COR-L47 (cell line): ENCODE measurements at regions not wholly inside any gene's neighbourhood (a gene's known extent, or its start where the extent isn't known, plus 50 kb on each side); places are given as distances from the start of the nearest gene placed in this dataset.
"Not testable (repeated sequence)": the region's sequence is repeated elsewhere in the genome, so short reads cannot be mapped to it uniquely, and the experiment has no call there.

Experiments used
- DNase-seq: peaks from one replicate; lab custom pipeline; 2025; lab: John Stamatoyannopoulos, UW

DNA sequence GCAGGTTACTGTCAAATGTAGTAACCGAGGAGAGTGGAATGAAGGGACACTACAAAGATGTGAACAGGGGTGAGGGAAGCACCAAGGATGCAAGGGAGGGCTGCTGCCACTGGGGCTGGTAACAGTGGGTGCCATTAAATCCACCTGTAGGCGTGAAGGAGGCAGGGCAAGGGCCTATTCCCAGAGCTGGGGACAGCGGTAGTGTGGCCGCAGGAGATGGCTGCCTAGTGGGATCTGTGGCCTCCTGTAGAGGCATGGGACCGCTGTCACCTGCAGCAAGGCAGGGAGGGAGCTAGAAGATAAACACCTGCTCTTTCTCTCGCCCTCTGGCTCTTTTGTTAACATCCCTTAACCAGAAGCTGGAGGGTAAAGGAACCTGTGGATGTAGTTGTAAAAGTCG lies 80.5 kb upstream of the CNIH3 start:
- peak; percentile 33 for DNase-seq

GRCh38 chr1:224539971-224540370 lies 76.1 kb upstream of the CNIH3 start:
- DNase-seq = no peak

DNA sequence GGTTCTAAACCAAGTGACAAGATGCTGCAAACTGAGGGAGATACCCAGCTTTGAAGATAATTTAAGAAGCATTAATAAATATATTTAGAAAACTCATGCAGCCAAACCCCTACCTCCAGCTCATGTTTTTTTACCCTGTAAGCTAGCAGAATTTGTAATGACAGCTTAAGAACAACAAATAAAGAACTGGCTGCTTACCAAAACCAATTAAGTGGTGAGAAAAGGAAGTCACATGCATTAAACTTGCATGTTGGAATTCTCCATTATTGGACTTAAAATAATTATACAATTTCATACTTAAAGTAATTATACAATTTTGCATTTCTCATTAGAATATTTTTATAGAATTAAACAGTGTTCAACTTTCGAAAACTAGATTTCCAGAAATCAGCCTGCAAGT lies 75.6 kb upstream of the CNIH3 start:
- peak; percentile 68 for DNase-seq

DNA sequence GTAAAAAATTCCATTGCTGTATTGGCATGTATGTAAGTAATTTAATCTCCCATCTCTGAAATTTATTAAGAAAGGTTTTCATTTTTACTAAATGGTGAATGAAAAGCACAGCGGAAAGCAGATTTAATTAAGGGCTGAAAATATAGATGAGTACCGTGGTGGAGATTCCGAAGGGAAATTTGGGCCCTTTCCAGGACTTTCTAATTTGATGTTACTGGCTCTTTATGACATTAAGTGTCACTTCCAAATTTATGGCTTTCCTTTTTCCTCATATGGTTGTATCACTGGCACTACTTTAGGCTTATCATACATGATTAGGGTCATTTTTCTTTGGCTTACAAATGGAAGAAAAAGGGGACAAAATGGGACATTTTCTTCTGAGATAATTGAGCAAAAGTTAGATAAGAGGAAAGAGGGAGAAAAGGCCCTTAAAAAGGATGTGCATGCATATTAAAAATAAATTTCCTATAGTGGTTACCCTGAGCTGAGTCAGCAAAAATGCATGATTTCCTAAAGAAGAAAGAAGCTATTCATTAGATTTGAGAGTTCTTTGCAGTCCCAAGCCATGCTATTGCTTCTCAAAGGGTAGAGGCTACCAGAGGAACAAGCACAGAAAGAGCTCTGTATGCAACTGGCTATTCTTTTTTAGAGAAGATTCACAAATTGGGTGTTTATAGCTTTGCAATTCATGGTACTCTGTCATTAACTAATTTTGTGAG lies 74.9 kb upstream of the CNIH3 start:
- no peak for DNase-seq

DNA sequence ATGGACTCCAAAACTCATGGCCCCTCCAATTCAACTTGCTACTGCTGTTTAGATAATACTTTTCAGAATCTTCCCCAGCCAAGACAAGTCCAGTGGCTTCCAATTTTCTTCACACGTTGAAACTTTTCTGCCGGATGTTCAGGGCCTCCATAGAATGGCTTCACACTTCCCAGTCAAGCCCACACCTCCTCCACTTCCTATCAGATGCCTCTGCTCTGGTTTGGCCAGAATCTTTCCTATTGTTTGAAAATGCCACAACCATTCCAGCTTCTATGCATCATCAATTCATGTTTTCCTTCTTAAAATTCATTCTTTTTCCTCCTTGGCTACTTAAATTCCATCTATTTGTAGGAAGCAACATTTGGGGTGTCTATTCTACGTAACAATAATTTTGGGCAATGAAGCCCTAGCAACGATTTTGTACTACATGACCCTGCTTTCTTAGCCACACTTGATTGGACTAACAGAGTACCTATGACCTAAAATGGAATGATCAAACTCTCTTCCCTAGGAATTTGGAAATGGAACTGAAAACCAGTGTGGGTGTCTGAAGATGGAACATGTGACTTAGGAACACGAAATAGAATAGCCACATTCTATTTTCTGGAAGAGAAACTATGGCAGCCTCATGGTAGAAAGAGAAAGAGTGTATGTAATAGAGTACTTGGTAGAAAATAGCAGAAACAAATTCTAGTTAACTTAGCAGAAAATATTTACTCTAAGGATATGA lies 74.1 kb upstream of the CNIH3 start:
- DNase-seq = no peak

GRCh38 chr1:224542783-224543440 lies 73.2 kb upstream of the CNIH3 start:
- DNase-seq = no peak

DNA sequence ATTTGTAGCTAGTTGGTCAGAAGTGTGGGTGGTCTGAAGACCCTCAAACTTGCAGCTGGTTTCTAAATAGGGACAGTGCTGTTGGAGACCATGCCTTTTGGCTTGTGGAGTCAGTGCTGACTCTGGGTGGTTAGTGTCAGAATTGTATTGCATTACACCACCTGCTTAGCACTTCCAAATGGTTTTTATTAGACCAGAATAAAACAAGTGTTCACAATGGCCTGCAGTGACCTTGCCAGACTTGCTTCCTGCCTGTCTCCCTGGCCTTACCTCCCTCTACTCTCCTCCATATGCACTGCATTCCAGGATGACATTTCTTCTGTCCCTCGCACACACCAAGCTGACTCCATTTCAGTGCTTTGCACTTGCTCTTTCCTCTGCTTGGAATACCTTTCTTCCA lies 72.7 kb upstream of the CNIH3 start:
- DNase-seq = no peak

- DNase-seq = no peak
Observed at GRCh38 chr1:224544346-224545110, 71.6 kb upstream of the CNIH3 start.

DNA sequence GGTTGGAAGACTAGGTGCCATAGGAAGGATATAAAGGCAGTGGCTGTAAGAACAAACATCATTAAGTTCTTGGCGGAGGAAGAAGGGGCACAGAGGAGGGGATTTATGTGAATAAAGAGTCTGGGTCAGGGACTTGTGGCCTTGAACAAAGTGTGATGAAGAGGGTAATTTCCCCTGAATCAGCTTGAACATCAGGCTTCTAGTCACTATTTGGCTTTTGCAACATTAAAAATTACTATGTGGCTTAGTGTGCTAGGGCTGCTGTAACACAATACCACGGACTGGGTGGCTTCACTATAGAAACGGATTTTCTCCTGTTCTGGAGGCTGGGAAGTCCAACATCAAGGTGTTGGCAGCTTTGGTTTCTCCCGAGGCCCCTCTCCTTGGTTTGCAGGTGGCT lies 70.5 kb upstream of the CNIH3 start:
- DNase-seq = no peak

DNA sequence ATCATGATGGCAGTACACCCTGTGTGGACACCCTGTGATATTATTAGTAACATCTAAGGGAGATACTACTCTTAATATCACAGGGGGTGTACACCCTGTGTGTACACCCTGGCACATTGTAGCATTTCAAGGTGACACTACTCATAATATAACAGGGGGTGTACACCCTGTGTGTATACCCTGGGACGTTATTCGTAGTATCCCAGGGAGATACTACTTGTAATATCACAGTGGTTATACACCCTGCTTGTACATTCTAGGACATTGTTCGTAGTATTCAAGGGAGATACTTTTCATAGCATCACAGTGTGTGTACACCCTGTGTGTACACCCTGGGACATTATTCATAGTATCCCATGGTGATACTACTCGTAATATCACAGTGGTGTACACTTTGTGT lies 67.4 kb upstream of the CNIH3 start:
- no peak for DNase-seq

GRCh38 chr1:224551189-224551588 lies 64.9 kb upstream of the CNIH3 start:
- DNase-seq = not testable (repeated sequence)

DNA sequence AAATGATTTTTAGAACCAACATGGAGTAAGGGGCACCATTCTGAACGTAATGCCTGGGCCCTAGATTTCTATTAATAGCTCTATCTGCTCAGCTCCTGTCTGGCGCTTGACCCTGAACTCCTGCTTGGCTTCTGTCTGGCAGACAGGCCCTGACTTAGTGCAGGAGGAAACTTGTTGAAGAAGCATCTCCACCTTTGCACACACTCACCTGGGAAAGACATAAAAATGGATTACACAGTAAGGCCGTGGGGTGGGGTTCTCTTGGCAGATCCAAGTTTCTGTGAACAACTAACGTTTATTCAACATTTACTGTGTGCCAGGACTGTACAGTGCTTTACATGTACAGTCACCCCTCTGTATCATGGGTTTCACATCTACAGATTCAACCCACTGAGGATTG lies 62.1 kb upstream of the CNIH3 start:
- DNase-seq = no peak

GRCh38 chr1:224554620-224555259 lies 61.4 kb upstream of the CNIH3 start:
- no peak for DNase-seq

- DNase-seq = no peak
Observed at GRCh38 chr1:224558904-224559303, 57.2 kb upstream of the CNIH3 start.

DNA sequence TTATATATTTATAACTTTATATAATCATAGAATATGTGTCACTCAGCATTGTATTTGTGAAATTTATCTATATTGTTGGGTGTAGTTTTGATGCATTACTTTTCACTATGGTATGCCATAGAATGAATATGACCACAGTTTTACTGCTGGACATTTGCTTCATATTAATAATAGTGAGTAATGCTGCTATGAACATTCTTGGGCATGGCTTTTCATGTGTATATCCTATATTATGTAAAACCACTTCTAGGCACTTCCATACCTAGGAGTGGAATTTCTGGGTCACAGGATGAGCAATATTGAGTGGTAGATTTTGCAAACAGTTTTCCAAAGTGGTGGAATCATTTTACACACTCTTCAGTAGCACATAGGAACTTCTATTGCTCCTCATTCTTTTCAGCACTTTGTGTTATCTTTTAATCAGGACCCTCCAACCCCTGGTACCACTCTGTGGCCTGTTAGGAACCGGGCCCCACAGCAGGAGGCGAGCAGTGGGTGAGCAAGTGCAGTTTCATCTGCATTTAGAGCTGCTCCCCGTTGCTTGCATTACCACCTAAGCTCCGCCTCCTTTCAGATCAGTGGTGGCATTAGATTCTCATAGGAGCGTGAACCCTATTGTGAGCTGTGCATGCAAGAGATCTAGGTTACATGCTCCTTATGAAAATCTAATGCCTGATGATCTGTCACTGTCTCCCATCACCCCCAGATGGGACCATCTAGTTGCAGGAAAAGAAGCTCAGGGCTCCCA lies 56.0 kb upstream of the CNIH3 start:
- DNase-seq = no peak

DNA sequence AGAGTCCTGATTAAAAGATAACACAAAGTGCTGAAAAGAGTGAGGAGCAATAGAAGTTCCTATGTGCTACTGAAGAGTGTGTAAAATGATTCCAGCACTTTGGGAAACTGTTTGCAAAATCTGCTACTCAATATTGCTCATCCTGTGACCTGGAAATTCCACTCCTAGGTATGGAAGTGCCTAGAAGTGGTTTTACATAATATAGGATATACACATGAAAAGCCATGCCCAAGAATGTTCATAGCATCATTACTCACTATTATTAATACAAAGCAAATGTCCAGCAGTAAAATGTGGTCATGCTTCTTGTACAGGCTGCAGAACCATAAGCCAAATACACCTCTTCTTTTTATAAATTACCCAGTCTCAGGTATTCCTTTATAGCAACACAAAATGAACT lies 53.2 kb upstream of the CNIH3 start:
- not testable (repeated sequence) for DNase-seq

DNA sequence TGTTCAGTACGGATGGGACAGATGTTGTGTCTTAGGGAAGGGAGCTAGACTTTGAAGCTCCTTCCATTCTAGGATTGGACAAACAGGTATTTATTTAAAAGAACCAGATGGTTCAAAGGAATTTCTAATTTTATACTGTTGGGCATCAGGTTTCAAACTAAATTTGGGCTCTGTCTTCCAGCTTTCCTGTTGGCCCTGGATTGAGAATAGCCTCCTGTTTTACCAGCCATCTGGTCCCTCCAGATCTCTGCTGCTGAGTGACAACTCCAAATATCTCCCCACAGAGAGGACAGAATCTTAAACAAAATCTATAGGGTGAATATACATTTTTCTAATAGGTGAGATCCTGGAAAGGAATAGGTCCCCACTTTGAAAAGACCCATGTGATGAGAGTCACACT lies 52.5 kb upstream of the CNIH3 start:
- no peak for DNase-seq

DNA sequence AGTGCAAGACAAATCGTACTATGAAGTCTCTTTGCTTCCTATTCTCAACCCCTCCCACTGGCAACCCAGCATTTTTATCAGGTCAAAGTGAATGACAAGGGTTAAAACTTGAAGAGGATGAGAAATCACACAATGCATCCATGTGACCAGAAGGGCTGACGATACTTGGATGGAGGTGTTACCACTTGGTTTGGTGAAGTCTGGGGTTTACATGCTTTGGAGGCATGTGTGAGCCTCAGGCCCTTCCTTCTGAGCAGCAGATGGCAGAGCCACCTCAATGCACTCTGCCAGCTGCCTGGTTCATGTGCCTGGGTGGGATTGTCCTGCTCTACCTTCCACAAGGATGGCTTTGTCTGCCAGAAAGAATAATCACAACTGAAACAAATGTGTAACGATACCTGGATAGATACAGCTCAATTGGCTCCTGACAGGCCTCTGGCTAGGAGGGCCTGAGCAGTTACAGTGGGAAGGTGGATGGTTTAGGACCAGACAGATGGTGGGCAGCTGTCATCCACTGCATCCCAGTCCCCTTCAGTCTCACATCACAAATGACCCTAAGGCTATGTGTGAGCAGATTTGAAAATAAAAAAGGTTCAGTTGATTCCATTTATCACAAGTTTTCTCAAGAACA lies 51.5 kb upstream of the CNIH3 start:
- DNase-seq = no peak

GRCh38 chr1:224565186-224565585 lies 50.9 kb upstream of the CNIH3 start:
- DNase-seq = no peak

- no peak for DNase-seq
Observed at GRCh38 chr1:224565611-224566406, 50.3 kb upstream of the CNIH3 start.
